HG02852 (cell line): ENCODE measurements at regions not wholly inside any gene's neighbourhood (a gene's known extent, or its start where the extent isn't known, plus 50 kb on each side); places are given as distances from the start of the nearest gene placed in this dataset.
"Not testable (repeated sequence)": the region's sequence is repeated elsewhere in the genome, so short reads cannot be mapped to it uniquely, and the experiment has no call there.

Experiments used
- ATAC-seq: cut with Tn5 transposase; IDR thresholded peaks from one replicate; pipeline ENCODE4 v1.9.1; 2021; ENCODE audit warnings: mild to moderate bottlenecking, moderate library complexity; ENCODE audit not compliant: unreplicated experiment

DNA sequence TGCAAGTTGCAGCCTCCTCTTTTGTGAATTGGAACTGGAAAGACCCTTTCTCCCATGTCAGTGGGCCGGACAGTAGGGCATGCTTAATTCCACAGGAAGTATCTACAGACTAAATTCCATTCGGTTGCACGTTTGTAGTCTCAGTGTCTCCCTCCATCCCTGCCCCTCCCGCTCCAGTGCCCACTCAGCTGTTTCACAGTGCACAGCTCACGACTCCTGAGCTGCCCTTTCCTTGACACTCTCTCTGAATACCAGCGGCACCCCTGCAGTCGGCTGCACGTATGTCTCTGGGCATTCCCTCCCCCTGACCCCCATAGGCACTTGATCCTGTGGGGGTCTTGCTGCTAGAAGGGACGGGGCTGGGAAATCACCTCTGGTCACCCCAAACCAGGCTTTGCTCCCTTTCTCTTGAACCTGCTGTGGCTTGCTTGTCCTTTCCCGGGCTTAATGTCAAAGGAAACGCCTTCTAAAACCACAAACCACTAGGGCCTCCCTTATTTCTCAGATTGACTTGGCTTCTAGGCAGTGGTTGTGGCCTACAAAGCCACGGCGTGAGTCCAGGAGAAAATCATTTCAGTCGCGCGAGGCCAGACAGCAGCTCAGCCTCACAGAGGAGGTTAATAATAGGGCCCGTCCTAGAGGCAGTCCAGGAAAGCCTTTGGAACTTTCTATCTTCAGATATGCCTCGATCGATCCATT is 365.3 kb upstream of the PROX1 start:
- ATAC-seq: peak; percentile 86

- peak; percentile 21 for ATAC-seq
These were observed 364.6 kb upstream of the PROX1 start for GRCh38 chr1:213623064-213623581.

GRCh38 chr1:213623862-213624261 is 363.9 kb upstream of the PROX1 start:
- peak; percentile 6 for ATAC-seq

- ATAC-seq: not testable (repeated sequence)
These were observed 351.0 kb upstream of the PROX1 start for GRCh38 chr1:213636778-213637177.

DNA sequence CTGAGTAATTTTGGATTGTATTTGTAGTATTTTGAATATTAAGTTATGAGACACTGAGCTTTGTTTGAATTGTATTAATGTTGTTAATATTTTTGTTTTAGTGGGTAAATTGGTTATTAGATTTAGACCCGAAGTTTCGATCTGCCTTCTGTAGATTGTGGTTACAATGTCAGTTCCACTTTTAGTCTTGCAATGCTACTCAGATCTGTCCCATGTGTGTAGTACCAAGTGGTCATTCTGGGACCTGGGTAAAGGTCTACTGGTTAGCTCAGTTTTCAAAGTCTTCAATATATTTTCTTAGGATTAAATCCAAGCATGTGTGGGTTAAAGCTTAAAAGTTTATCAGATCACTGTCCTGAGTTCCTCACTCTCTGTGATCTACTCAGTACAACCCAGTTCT is 346.5 kb upstream of the PROX1 start:
- ATAC-seq: no peak

- ATAC-seq: no peak
These were observed 344.4 kb upstream of the PROX1 start for GRCh38 chr1:213643360-213643759.

DNA sequence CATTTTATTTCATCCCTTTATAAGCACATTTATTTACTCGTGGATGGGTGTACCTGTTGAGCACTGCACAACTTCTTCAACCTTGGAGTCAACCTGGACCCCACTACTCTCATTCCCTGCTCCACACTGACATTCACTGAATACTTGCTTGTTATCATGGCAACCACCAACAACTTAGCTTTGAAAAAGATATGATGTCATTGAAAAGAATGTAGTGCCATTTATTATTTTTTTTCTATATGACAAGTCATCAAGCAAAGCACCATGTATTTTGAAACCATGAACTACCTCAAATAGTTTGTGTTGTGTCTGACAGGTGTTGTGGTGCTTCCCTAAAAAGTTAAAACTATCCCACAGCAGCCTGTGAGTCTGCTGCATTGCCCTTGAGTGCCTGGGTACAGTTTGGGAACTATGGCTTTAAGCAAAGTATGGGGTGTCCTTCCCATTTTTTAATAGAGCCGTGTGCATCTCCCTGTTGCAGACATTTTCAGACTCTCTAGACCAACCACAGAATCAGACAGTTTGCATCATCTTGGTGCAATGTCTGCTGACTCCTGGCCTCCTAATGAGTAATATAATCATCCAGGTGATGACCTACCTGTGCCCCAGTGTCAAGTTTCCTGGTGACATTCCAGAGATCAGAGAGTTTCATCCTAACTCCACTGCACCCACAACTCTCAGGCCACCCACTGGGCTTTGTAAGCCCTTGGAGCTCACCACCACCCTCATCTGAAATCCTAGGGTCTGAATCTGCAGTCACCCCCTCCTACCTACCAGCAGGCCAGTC is 339.7 kb upstream of the PROX1 start:
- ATAC-seq: no peak

DNA sequence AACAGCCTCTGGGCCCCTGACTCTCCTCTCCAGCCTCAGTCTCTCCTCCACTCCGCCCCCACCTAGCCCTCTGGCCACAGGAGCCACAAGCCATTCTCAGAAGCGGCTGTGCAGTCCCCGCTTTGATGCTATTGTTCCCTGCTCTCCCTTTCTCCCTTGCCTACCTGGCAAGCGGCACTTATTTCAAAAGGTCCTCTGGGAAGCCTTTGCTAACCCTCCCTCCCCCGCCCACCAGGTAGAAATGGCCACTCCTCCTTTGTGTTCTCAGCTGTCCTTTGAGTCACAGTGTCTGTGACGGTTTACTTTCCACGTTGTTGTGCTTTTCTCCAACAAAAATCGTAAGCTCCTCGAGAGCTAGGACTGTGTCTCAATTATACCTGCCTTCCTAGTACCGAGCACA is 338.4 kb upstream of the PROX1 start:
- no peak for ATAC-seq

GRCh38 chr1:213650603-213651002 is 337.2 kb upstream of the PROX1 start:
- ATAC-seq: no peak

GRCh38 chr1:213651077-213651476 is 336.7 kb upstream of the PROX1 start:
- ATAC-seq: no peak

GRCh38 chr1:213652109-213652508 is 335.7 kb upstream of the PROX1 start:
- ATAC-seq: no peak

- no peak for ATAC-seq
These were observed 331.7 kb upstream of the PROX1 start for GRCh38 chr1:213656039-213656438.

- no peak for ATAC-seq
These were observed 331.3 kb upstream of the PROX1 start for GRCh38 chr1:213656503-213656902.

DNA sequence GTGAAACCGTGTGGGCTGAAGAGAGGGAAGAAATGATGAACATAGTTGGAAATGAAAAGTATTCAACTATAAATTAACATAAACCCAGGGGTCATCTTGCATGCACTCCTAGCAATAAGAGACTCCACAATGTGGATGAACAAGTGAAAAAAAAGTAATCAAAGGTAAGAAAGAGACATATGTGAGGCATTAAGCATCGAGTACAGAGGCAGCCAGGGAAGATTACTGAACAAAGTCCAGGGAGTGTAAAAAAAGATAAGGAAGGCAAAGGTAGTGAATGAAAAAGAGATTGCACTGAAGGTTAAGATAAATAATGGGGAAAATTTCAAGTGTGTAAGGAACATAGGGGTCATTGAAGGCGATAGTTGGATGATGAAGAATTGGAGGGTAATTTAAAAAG is 330.8 kb upstream of the PROX1 start:
- ATAC-seq: no peak

DNA sequence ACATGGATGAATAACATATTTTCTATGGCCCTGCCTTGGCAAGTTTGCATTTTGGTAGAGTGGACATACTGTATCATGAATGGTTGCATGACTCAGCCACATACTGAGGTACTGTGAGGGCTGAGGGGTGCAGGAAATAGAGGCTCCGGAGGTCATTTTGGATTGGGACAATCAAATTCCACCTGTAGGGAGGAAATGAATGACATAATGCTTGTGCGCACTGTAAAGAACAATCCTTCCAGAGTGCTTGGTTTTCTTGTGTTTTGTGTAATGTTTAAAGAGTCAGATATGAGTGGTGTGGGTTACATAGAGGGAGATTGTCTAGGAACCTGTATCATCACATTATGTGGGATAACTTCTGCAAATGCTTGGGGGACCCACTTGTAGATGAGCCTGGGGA is 329.9 kb upstream of the PROX1 start:
- no peak for ATAC-seq

DNA sequence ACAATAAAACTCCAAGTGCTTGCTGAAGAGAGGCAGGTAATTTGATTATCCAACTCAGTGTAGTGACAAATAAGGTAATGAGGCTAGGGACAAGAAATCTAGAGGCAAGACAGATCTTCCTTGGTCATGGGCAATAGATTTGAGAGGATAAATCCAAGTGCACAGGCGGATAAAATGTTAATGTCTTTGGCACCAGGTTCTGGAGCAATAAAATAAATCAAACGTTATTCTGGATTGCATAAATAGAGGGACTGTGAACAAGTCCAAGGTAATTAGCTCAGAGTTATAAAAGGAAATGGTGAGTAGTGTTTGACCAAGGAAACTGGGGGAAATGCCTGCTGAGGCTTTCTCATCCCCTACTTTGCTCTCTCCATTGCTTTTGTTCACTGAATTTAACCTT is 329.3 kb upstream of the PROX1 start:
- ATAC-seq: no peak

DNA sequence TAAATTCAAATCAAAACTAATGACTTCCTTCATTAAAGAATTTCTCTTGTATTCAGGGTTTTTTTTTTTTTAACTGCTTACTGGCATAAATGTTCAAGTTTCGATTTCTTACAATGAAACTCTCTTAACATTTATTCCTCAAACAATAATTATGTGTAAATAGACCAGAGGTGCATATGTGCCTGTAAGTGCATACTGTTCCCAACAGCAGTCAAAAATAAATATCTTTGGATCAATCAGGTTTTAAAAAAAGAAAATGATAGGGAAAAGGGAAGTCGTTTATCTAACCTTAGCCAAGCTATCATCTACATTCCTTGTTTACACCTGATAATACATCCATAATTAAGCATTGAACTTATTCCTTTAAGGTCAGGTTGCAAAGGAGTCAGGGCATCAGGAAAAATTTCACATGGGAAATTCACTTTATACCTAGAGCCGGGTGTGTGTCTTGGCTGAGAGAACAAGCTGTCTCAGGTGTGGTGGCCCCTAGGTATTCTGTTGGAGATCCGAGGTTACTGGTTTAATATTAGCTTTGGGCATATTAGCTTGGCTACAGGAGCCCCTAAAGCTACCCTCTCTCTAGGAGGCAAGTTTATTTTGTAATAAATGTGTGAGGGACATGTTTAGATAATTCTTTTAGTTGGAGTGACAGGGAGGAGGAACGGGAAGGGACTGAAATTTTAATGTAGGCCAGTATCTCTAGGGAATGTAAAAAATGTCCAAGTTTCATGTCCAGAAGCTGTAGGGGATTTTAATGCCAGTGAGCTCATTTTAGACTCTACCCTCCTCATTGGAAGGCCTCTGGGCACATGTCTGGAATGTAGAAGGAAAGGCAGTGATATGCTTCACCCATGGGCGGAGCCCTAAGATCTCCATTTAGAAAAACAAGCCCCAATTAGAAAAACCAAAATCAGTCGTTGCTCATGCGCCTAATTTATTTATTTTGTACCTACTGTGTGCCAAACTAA is 327.9 kb upstream of the PROX1 start:
- ATAC-seq: no peak

DNA sequence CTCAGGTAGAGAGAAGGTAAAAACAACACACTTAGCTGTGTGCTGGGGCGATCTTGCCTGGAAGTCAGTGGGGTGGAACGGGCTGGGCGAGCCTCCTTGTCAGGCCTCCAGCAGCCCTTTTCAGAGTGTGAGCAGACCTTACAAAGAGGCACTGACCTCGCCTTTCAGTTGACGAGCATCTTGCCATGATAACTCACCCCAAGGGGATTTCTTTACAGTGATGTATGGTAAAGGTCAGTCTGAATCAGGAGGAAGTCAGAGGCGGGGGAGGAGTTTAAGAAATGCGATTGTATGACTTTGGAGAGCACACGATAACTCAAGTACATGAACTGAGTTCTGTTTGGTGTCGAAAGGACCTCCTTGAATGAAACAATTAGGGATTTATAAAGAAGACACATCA is 326.5 kb upstream of the PROX1 start:
- no peak for ATAC-seq

- no peak for ATAC-seq
These were observed 321.7 kb upstream of the PROX1 start for GRCh38 chr1:213666113-213666512.

DNA sequence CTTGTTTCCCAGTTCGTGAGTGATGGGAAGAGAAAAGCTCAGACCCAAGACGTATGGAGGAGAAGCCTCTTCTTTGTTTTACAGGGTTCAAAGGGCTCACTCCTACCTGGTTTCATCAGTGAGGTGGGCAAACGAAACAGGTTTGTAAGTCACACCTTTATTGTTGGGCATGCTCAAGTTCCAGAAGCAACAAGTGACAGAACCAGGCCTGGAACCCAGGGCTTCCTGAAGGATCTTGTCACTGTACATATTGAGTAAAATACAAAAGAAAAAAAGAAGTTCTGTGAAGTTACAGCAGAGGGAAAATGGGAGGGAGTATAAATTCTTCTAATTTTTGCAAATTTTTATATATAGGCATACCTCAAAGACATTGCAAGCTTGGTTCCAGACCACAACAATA is 320.9 kb upstream of the PROX1 start:
- ATAC-seq: no peak

- no peak for ATAC-seq
These were observed 318.3 kb upstream of the PROX1 start for GRCh38 chr1:213669512-213669911.
